ENCODE measurements at regions not wholly inside any gene's neighbourhood (a gene's known extent, or its start where the extent isn't known, plus 50 kb on each side); places are given as distances from the start of the nearest gene placed in this dataset.
A peak's percentile ranks its signal among the peaks of the same experiment; 100 is the strongest.

GRCh38 chr21:41598561-41599431 lies 90.8 kb upstream of the TMPRSS2 start:
- intact Hi-C loops (cut with DNase I) = loop anchor here (10.0 kb wide), 1 partner anchor 114 kb away; no protein-coding TSS in a partner anchor
- Histone ChIP-seq H3K9me3 (no peaks in the 10 kb centered on the region), H3K36me3 (no peaks in the 10 kb centered on the region), H3K4me3 (replicated peaks in 1 of 3) (no peak overlapping the region), H3K27me3 (no peaks in the 10 kb centered on the region), H3K27ac (peak overlapping the region; percentile 68 to 84 (median 80)), H3K4me1 (peaks cover 41 to 50% of the 10 kb centered on the region in 2 donors)
- WGBS, 2 donors = 35 to 39% methylated on average over 20 to 21 of the region's 21 CpGs
- DNase-seq = peak; percentile 82
- TF ChIP-seq CTCF (IDR thresholded peaks at IDR 0.05) = no peak
- peak in 1 of 2 donors; percentile 32 for TF ChIP-seq POLR2A (IDR thresholded peaks at IDR 0.05)

GRCh38 chr21:41597811-41598231 lies 89.9 kb upstream of the TMPRSS2 start:
- Histone ChIP-seq H3K4me1 (peaks cover 47 to 55% of the 10 kb centered on the region in 2 donors), H3K27me3 (no peaks in the 10 kb centered on the region), H3K27ac (no peak overlapping the region), H3K9me3 (no peaks in the 10 kb centered on the region), H3K36me3 (no peaks in the 10 kb centered on the region), H3K4me3 (replicated peaks in 1 of 3) (no peak overlapping the region)
- intact Hi-C loops (cut with DNase I) = loop anchor here (10.0 kb wide), 1 partner anchor 113 kb away; no protein-coding TSS in a partner anchor
- 89 to 97% methylated on average over 5 to 6 of the region's 9 CpGs for WGBS, 2 donors
- TF ChIP-seq POLR2A (IDR thresholded peaks at IDR 0.05) (no peak), CTCF (IDR thresholded peaks at IDR 0.05) (no peak)
- no peak for DNase-seq

- H3K4me3 ChIP-seq (replicated peaks in 1 of 3) = no peak overlapping the region
- no peaks in the 10 kb centered on the region for H3K9me3 ChIP-seq
- intact Hi-C loops (cut with DNase I) = loop anchor here (10.0 kb wide), 1 partner anchor 112 kb away; no protein-coding TSS in a partner anchor
- H3K27me3 ChIP-seq = no peaks in the 10 kb centered on the region
- TF ChIP-seq CTCF (IDR thresholded peaks at IDR 0.05) (no peak), POLR2A (IDR thresholded peaks at IDR 0.05) (no peak)
- H3K27ac ChIP-seq = no peak overlapping the region
- no peaks in the 10 kb centered on the region for H3K36me3 ChIP-seq
- H3K4me1 ChIP-seq = peaks cover 44 to 49% of the 10 kb centered on the region in 2 donors
- WGBS, 2 donors = 82 to 94% methylated on average over 1 of the region's 1 CpG
- DNase-seq = no peak
Observed at GRCh38 chr21:41597227-41597626, 89.3 kb upstream of the TMPRSS2 start.

- TF ChIP-seq CTCF (IDR thresholded peaks at IDR 0.05) = no peak
- TF ChIP-seq POLR2A (IDR thresholded peaks at IDR 0.05) = no peak
- no peaks in the 10 kb centered on the region for H3K36me3 ChIP-seq
- H3K9me3 ChIP-seq = no peaks in the 10 kb centered on the region
- no peaks in the 10 kb centered on the region for H3K27me3 ChIP-seq
- DNase-seq = no peak
- intact Hi-C loops (cut with DNase I) = loop anchor here (10.0 kb wide), 1 partner anchor 112 kb away; no protein-coding TSS in a partner anchor
- WGBS, 2 donors = 91 to 94% methylated on average over 14 of the region's 14 CpGs
- no peak overlapping the region for H3K4me3 ChIP-seq (replicated peaks in 1 of 3)
- peaks cover 36 to 40% of the 10 kb centered on the region in 2 donors for H3K4me1 ChIP-seq
- H3K27ac ChIP-seq = no peak overlapping the region
Observed at GRCh38 chr21:41596241-41596925, 88.4 kb upstream of the TMPRSS2 start.

Measured in thyroid gland (tissue), 4 donors.